GM18499 (cell line): ENCODE measurements at regions not wholly inside any gene's neighbourhood (a gene's known extent, or its start where the extent isn't known, plus 50 kb on each side); places are given as distances from the start of the nearest gene placed in this dataset.
"Not testable (repeated sequence)": the region's sequence is repeated elsewhere in the genome, so short reads cannot be mapped to it uniquely, and the experiment has no call there.

ENCODE experiments used
- ATAC-seq: cut with Tn5 transposase; IDR thresholded peaks from one replicate; pipeline ENCODE4 v1.9.1; 2021; ENCODE audit warnings: moderate number of reproducible peaks; ENCODE audit not compliant: insufficient read depth, unreplicated experiment

DNA sequence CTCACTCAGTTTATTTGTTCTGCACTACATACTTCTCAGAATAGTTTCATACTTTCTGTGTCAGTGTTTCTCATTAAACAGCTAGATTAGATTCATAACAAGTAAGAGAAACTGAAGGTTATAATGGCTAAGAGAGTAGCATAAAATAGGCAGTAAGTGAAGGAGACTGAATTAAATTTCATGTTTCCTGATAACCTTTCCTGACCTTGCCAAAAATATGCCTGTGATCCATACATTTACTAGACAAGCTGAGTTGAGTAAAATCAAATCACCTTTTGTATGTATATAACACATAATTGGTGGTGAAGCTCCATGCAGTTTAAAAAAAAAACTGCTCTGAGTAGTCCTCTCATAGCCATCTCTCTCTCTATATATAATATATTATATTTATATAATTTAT, 545.3 kb upstream of the PCDH20 start:
- no peak for ATAC-seq

- no peak for ATAC-seq
Observed at GRCh38 chr13:61954092-61954491, 538.4 kb upstream of the PCDH20 start.

- no peak for ATAC-seq
Observed at GRCh38 chr13:61950828-61951227, 535.2 kb upstream of the PCDH20 start.

GRCh38 chr13:61944329-61944929, 528.8 kb upstream of the PCDH20 start:
- no peak for ATAC-seq

GRCh38 chr13:61935710-61936109, 520.1 kb upstream of the PCDH20 start:
- no peak for ATAC-seq

GRCh38 chr13:61927648-61928047, 512.0 kb upstream of the PCDH20 start:
- ATAC-seq, result no peak

DNA sequence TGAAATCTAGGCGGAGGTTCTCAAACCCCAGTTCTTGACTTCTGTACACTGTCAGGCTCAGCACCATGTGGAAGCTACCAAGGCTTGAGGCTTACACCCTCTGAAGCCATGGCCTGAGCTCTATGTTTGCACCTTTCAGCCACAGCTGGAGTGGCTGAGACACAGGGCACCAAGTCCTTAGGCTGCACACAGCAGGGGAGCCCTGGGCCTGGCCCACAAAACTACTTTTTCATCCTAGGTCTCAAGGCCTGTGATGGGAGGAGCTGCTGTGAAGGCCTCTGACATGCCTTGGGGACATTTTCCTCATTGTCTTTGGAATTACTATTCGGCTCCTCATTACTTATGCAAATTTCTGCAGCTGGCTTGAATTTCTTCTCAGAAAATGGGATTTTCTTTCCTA, 503.2 kb upstream of the PCDH20 start:
- no peak for ATAC-seq

- no peak for ATAC-seq
Observed at GRCh38 chr13:61916483-61916882, 500.8 kb upstream of the PCDH20 start.

GRCh38 chr13:61913183-61913582, 497.5 kb upstream of the PCDH20 start:
- no peak for ATAC-seq

- no peak for ATAC-seq
Observed at GRCh38 chr13:61908906-61909615, 493.4 kb upstream of the PCDH20 start.

- no peak for ATAC-seq
Observed at GRCh38 chr13:61905054-61905453, 489.4 kb upstream of the PCDH20 start.

DNA sequence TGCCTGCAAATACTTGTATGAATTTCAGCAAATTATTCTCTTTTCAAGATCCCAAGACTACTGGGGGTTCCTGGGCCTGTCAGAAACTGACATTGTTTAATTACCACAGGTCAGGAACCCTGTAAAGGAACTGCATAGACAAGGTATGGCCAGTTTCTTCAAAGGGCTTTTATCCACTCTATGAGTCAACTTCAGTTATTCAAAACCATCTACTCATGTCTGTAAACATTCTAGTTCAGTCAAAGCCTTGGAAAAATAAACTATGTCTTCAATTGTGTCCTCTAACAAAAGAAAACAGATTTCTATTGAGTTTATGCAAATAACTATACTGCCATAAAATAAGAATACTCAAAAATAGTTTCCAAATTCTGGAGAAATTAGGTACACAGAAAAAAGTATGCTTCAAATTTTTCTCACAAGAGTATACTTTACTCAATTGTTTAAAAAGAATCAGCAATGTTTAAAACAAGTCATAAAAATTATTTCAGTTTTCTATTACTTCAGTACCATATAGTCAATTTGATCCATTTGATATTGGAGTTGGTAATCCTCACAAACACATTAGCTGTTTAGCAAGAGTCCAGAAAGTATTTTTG, 486.4 kb upstream of the PCDH20 start:
- ATAC-seq, result no peak

GRCh38 chr13:61900033-61900432, 484.4 kb upstream of the PCDH20 start:
- no peak for ATAC-seq

- no peak for ATAC-seq
Observed at GRCh38 chr13:61898207-61898606, 482.6 kb upstream of the PCDH20 start.

GRCh38 chr13:61891401-61891800, 475.8 kb upstream of the PCDH20 start:
- no peak for ATAC-seq

- ATAC-seq, result no peak
Observed at GRCh38 chr13:61884830-61885229, 469.2 kb upstream of the PCDH20 start.

DNA sequence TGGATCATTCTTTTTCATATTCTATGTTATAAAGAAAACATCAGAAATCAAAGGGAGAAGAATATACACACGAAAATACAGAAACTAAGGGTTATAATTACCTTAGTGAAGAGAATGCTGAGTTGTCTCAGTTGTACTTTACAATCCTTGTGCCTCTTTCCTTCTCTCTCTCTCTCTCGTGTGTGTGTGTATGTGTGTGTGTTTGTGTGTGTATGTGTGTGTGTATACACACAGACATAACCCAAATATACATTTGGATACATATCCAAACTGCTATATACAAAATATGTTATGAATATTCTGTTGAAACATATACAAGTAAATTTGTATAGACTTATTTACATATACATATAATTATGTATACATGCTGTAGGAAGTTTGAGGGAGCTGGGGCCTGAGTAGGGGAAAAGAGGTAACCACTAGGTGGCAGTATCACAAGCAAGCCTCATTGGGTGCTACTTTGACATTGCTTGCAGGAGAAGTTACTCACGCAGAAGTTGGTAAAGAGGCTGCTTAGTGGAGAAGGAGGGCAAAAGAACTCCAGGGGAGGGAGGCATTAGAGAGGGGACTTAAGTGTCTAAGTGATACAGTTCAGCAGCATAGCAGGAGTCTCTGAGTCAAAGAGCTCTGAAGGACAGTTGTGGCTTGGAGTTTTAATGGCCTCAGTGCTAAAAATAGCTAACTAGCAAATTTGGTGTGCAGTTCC, 465.1 kb upstream of the PCDH20 start:
- ATAC-seq, result no peak

DNA sequence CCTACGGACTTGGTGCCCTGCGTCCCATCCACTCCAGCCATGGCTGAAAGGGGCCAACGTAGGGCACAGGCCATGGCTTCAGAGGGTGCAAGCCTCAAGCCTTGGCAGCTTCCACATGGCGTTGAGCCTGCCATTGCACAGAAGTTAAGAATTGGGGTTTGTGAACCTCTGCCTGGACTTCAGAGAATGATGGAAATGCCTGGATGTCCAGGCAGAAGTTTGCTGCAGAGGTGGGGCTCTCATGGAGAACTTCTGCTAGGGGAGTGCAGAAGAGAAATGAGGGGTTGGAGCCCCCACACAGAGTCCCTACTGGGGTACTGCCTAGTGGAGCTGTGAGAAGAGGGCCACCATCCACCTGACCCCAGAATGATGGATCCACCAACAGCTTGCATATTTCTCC, 462.9 kb upstream of the PCDH20 start:
- not testable (repeated sequence) for ATAC-seq

DNA sequence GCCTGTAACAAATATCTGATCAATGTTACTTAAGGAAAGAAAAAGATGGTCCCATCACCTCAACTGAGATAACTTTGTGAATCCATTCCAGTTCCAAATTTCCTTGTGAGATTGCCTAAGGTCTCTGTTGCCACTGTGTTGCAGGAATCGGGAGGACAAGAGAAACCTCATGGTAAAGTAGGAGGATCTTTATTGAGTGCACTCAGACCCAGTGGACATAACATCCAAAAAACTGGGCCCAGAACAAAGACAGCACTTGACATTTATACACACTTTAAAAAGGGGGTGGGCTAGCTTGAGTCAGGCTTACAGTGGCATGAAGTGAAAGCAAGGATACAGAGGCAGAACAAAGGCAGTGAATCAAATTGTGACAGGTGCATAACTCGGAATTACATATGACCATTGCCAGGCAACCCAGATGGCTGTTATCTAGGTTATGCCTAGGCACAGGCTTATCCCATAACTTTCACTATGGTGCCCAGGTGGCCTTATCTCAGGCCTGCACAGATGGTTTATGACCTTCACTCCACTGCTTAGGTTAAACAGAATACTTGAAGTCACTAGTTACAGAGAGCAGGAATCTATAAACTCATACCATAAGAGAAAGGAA, 459.4 kb upstream of the PCDH20 start:
- ATAC-seq, result no peak

- ATAC-seq, result no peak
Observed at GRCh38 chr13:61873717-61874116, 458.1 kb upstream of the PCDH20 start.

DNA sequence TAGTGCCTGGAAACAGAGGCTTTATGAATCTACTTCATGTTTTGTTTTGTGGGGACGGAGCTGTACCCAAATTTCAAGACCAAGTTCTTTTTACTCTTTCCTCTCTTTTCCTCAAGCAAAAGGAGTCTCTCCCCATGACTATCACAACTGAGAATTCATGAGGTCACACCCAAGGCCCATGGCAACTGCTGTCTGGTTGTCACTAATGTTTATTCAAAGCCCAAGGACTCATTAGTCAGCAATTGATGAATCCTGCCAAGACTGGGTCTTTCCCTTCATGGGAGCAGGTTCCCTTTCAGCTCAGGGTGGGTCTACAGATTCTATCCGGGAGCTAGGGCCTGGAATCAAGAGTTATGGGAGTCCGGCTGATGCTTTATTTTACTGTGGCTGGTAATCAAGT, 441.5 kb upstream of the PCDH20 start:
- ATAC-seq, result no peak
